Peyer's patch (tissue), 4 donors: ENCODE measurements at regions not wholly inside any gene's neighbourhood (a gene's known extent, or its start where the extent isn't known, plus 50 kb on each side); places are given as distances from the start of the nearest gene placed in this dataset.

Experiments used
- DNase-seq, 3 donors: peaks; one replicate each; pipeline ENCODE4 v3.0.0-alpha.2; 2017 to 2019
- H3K27ac ChIP-seq, 4 donors: fragments of 200-600 bp; sonication (generic); one replicate each; pipeline ENCODE4 v1.5.1; 2016 to 2019
- H3K27me3 ChIP-seq, 2 donors: fragments of 200-600 bp; sonication (generic); one replicate each; pipeline ENCODE4 v1.5.1; 2019
- H3K36me3 ChIP-seq, 3 donors: fragments of 200-600 bp; sonication (generic); one replicate each; pipeline ENCODE4 v1.5.1; 2016 to 2019
- H3K4me1 ChIP-seq, 4 donors: fragments of 200-600 bp; sonication (generic); one replicate each; pipeline ENCODE4 v1.5.1; 2016 to 2019
- H3K4me3 ChIP-seq, 4 donors: fragments of 200-600 bp; sonication (generic); 1 replicate in 3 of 4; 2 replicates in 1 of 4; pipeline ENCODE4 v1.5.1; 2016 to 2019; ENCODE audit warnings: mild to moderate bottlenecking in 1 of 4
- H3K9me3 ChIP-seq, 4 donors: fragments of 200-600 bp; sonication (generic); one replicate each; pipeline ENCODE4 v1.5.1; 2016 to 2019; ENCODE audit warnings: mild to moderate bottlenecking in 1 of 4
- CTCF ChIP-seq, 6 experiments: fragments of 450-650 bp in 4 of 6; fragments of 200-600 bp in 2 of 6; sonication (generic) in 1 of 6; IDR thresholded peaks; one replicate each; pipeline ENCODE4 v1.5.1; 2017 to 2019; ENCODE audit warnings: antibody characterized with exemption in 6 of 6, mild to moderate bottlenecking in 3 of 6, moderate library complexity in 1 of 6
- POLR2A ChIP-seq, 2 donors: fragments of 450-650 bp; IDR thresholded peaks; one replicate each; pipeline ENCODE4 v1.5.1; 2017; ENCODE audit warnings: antibody characterized with exemption in 2 of 2, mild to moderate bottlenecking in 2 of 2, moderate library complexity in 2 of 2

GRCh38 chr15:35867356-35867755 is 321.4 kb upstream of the DPH6 start:
- H3K9me3 ChIP-seq: no peaks in the 10 kb centered on the region
- H3K4me3 ChIP-seq: no peak overlapping the region
- no peaks in the 10 kb centered on the region for H3K4me1 ChIP-seq
- H3K36me3 ChIP-seq: no peaks in the 10 kb centered on the region
- DNase-seq: no peak
- TF ChIP-seq POLR2A (IDR thresholded peaks at IDR 0.05) (no peak), CTCF (IDR thresholded peaks at IDR 0.05) (no peak)
- no peaks in the 10 kb centered on the region for H3K27me3 ChIP-seq
- no peak overlapping the region for H3K27ac ChIP-seq

- H3K4me1 ChIP-seq: no peaks in the 10 kb centered on the region
- H3K4me3 ChIP-seq: no peak overlapping the region
- no peak for DNase-seq
- H3K36me3 ChIP-seq: no peaks in the 10 kb centered on the region
- H3K27ac ChIP-seq: no peak overlapping the region
- TF ChIP-seq CTCF (IDR thresholded peaks at IDR 0.05) (no peak), POLR2A (IDR thresholded peaks at IDR 0.05) (no peak)
- H3K9me3 ChIP-seq: no peaks in the 10 kb centered on the region
- no peaks in the 10 kb centered on the region for H3K27me3 ChIP-seq
These were observed 325.3 kb upstream of the DPH6 start for GRCh38 chr15:35871282-35871681.

- TF ChIP-seq POLR2A (IDR thresholded peaks at IDR 0.05) (no peak), CTCF (IDR thresholded peaks at IDR 0.05) (no peak)
- DNase-seq: no peak
- Histone ChIP-seq H3K27ac (no peak overlapping the region), H3K27me3 (no peaks in the 10 kb centered on the region), H3K4me1 (no peaks in the 10 kb centered on the region), H3K36me3 (no peaks in the 10 kb centered on the region), H3K4me3 (no peak overlapping the region), H3K9me3 (no peaks in the 10 kb centered on the region)
These were observed 325.8 kb upstream of the DPH6 start for GRCh38 chr15:35871812-35872211.

GRCh38 chr15:35872577-35872976 is 326.6 kb upstream of the DPH6 start:
- Histone ChIP-seq H3K4me3 (no peak overlapping the region), H3K4me1 (no peaks in the 10 kb centered on the region), H3K27me3 (no peaks in the 10 kb centered on the region), H3K27ac (no peak overlapping the region), H3K9me3 (no peaks in the 10 kb centered on the region), H3K36me3 (no peaks in the 10 kb centered on the region)
- TF ChIP-seq POLR2A (IDR thresholded peaks at IDR 0.05) (no peak), CTCF (IDR thresholded peaks at IDR 0.05) (no peak)
- DNase-seq: no peak

GRCh38 chr15:35874260-35874905 is 328.4 kb upstream of the DPH6 start:
- TF ChIP-seq POLR2A (IDR thresholded peaks at IDR 0.05) (no peak), CTCF (IDR thresholded peaks at IDR 0.05) (no peak)
- Histone ChIP-seq H3K9me3 (no peaks in the 10 kb centered on the region), H3K4me3 (no peak overlapping the region), H3K4me1 (no peaks in the 10 kb centered on the region), H3K27me3 (no peaks in the 10 kb centered on the region), H3K36me3 (no peaks in the 10 kb centered on the region), H3K27ac (no peak overlapping the region)
- DNase-seq: no peak

GRCh38 chr15:35876762-35877161 is 330.8 kb upstream of the DPH6 start:
- no peaks in the 10 kb centered on the region for H3K4me1 ChIP-seq
- H3K36me3 ChIP-seq: no peaks in the 10 kb centered on the region
- DNase-seq: no peak
- H3K27ac ChIP-seq: no peak overlapping the region
- no peaks in the 10 kb centered on the region for H3K27me3 ChIP-seq
- H3K4me3 ChIP-seq: no peak overlapping the region
- no peak for TF ChIP-seq POLR2A (IDR thresholded peaks at IDR 0.05)
- no peak for TF ChIP-seq CTCF (IDR thresholded peaks at IDR 0.05)
- H3K9me3 ChIP-seq: no peaks in the 10 kb centered on the region
